Esophagus muscularis mucosa (tissue), 4 donors: ENCODE measurements at regions not wholly inside any gene's neighbourhood (a gene's known extent, or its start where the extent isn't known, plus 50 kb on each side); places are given as distances from the start of the nearest gene placed in this dataset.

ENCODE experiments used
- DNase-seq: peaks from one replicate; pipeline ENCODE4 v3.0.0-alpha.2; 2017; ENCODE audit errors: extremely low spot score
- H3K27ac ChIP-seq, 4 donors: fragments of 200-600 bp; sonication (generic); replicated peaks in 1 of 4; 1 replicate in 3 of 4; 2 replicates in 1 of 4; pipeline ENCODE4 v1.5.1; 2016 to 2019; ENCODE audit warnings: mild to moderate bottlenecking in 1 of 4
- H3K27me3 ChIP-seq, 4 donors: fragments of 200-600 bp; sonication (generic); one replicate each; pipeline versions ENCODE4 v1.5.1 to v1.6.0; 2016 to 2019
- H3K36me3 ChIP-seq, 4 donors: fragments of 200-600 bp; sonication (generic); one replicate each; pipeline ENCODE4 v1.5.1; 2016 to 2019
- H3K4me1 ChIP-seq, 4 donors: fragments of 200-600 bp; sonication (generic); one replicate each; pipeline ENCODE4 v1.5.1; 2016 to 2019
- H3K4me3 ChIP-seq, 4 donors: fragments of 200-600 bp; sonication (generic); 1 replicate in 2 of 4; 2 replicates in 2 of 4; pipeline ENCODE4 v1.5.1; 2016 to 2019; ENCODE audit warnings: mild to moderate bottlenecking in 4 of 4, moderate library complexity in 1 of 4
- H3K9me3 ChIP-seq, 4 donors: fragments of 200-600 bp; sonication (generic); 1 replicate in 3 of 4; 2 replicates in 1 of 4; pipeline ENCODE4 v1.5.1; 2016 to 2019
- EP300 ChIP-seq: sonication (generic); formaldehyde crosslinking; IDR thresholded peaks from one replicate; pipeline ENCODE4 v1.6.1; 2017; ENCODE audit warnings: antibody characterized with exemption
- POLR2A ChIP-seq: fragments of 450-650 bp; IDR thresholded peaks from one replicate; pipeline ENCODE4 v1.6.1; 2017; ENCODE audit warnings: antibody characterized with exemption, moderate library complexity, mild to moderate bottlenecking, low read depth
- POLR2AphosphoS5 ChIP-seq, 2 donors: sonication (generic); formaldehyde crosslinking; IDR thresholded peaks; one replicate each; pipeline ENCODE4 v1.6.1; 2017; ENCODE audit warnings: antibody characterized with exemption in 2 of 2
- WGBS: methylation state at CpG from one replicate; pipeline ENCODE4 v1.1.5; 2018; 5-methylcytosine and 5-hydroxymethylcytosine counted together
- intact Hi-C: fragments of 100-400 bp; cut with DNase I; formaldehyde crosslinking; loops from one replicate; pipeline ENCODE4 v1.15.1; 2023
- TF ChIP-seq, protein P1 (sequence below), 3 experiments: fragments of 200-600 bp in 2 of 3; fragments of 450-650 bp in 1 of 3; sonication (generic) in 2 of 3; IDR thresholded peaks; one replicate each; pipeline ENCODE4 v1.5.1; 2017 to 2019; ENCODE audit warnings: antibody characterized with exemption in 3 of 3, mild to moderate bottlenecking in 2 of 3, moderate library complexity in 1 of 3

DNA sequence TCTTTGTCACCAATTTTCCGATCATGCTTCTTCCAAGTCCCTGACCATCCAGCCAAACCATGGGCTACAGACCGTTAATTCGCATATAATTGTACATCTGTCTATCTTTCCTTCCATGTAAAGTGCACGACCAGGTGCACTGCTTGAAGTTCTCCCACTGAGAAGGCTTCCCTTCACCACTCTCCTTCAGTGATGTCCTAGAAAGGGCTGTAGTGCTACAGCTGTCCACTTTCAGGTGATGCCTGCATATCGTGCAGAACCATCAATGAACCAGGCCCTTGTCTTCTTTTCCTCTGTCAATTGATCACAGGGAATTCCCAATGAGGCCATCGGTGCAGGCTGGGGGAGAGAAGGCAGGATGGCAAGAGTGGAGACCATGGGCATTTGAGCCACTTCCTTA lies 148.9 kb downstream of the TMEM182 start:
- H3K9me3 ChIP-seq = no peaks in the 10 kb centered on the region
- intact Hi-C loops = no loop called here
- no peaks in the 10 kb centered on the region for H3K4me1 ChIP-seq
- H3K36me3 ChIP-seq = no peaks in the 10 kb centered on the region
- no peak overlapping the region for H3K4me3 ChIP-seq
- no peak overlapping the region for H3K27ac ChIP-seq
- peak; percentile 60 for DNase-seq
- 78% methylated on average over 6 of the region's 6 CpGs for WGBS
- H3K27me3 ChIP-seq = peaks cover 0 to 3% (median 0%) of the 10 kb centered on the region in 4 donors
- no peak for TF ChIP-seq POLR2AphosphoS5 (IDR thresholded peaks at IDR 0.05)
- TF ChIP-seq POLR2A = no peak
- TF ChIP-seq, protein P1, sequence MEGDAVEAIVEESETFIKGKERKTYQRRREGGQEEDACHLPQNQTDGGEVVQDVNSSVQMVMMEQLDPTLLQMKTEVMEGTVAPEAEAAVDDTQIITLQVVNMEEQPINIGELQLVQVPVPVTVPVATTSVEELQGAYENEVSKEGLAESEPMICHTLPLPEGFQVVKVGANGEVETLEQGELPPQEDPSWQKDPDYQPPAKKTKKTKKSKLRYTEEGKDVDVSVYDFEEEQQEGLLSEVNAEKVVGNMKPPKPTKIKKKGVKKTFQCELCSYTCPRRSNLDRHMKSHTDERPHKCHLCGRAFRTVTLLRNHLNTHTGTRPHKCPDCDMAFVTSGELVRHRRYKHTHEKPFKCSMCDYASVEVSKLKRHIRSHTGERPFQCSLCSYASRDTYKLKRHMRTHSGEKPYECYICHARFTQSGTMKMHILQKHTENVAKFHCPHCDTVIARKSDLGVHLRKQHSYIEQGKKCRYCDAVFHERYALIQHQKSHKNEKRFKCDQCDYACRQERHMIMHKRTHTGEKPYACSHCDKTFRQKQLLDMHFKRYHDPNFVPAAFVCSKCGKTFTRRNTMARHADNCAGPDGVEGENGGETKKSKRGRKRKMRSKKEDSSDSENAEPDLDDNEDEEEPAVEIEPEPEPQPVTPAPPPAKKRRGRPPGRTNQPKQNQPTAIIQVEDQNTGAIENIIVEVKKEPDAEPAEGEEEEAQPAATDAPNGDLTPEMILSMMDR (IDR thresholded peaks at IDR 0.05) = no peak
- no peak for TF ChIP-seq EP300

DNA sequence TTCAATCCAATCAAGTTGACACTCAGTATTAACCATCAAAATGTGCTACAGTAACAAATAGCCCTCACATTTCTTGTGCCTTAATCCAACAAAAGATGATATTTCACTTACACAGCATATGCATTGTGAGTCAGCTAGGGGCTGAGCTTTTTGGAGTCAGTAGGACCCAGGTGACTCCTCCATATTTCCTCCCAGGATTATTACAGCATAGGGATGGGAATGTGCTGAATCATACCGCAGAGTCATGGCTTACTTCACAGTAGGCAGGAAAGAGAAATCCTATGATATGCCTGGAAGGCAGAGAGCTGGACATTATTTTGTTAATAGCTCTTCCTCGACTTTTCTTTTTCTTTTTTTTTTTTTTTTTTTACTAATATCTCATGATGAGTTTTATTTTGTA lies 153.3 kb downstream of the TMEM182 start:
- 75% methylated on average over 2 of the region's 2 CpGs for WGBS
- no peak overlapping the region for H3K27ac ChIP-seq
- TF ChIP-seq POLR2AphosphoS5 (IDR thresholded peaks at IDR 0.05) (no peak), POLR2A (no peak), EP300 (no peak)
- TF ChIP-seq, protein P1 (IDR thresholded peaks at IDR 0.05) = no peak
- H3K4me3 ChIP-seq = no peak overlapping the region
- DNase-seq = no peak
- peaks cover 0 to 8% (median 1%) of the 10 kb centered on the region in 4 donors for H3K9me3 ChIP-seq
- no peaks in the 10 kb centered on the region for H3K4me1 ChIP-seq
- H3K27me3 ChIP-seq = no peaks in the 10 kb centered on the region
- intact Hi-C loops = no loop called here
- no peaks in the 10 kb centered on the region for H3K36me3 ChIP-seq

DNA sequence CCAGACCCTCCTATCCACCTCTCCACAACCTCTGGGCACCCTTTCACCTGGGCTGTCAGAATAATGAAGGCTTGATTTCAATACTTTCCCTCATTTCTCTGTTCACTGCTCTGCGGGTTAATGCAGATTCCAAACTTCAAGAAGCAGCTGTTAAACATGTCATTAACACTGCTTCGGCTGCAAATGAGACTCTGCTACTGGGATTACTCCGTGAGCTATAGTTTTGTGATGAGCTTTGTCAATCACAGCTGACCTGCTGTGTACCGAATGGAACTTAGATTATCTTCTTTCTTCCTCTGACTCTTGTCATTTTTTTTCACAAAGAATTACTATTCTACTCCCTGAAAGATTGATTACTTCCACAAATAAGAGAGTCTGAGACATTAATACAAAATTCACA lies 160.5 kb downstream of the TMEM182 start:
- Histone ChIP-seq H3K27me3 (no peaks in the 10 kb centered on the region), H3K27ac (no peak overlapping the region), H3K9me3 (peaks cover 0 to under 1% (median 0%) of the 10 kb centered on the region in 4 donors), H3K4me3 (no peak overlapping the region), H3K4me1 (no peaks in the 10 kb centered on the region), H3K36me3 (no peaks in the 10 kb centered on the region)
- no peak for TF ChIP-seq POLR2A
- WGBS = 33% methylated on average over 4 of the region's 4 CpGs
- peak; percentile 62 for DNase-seq
- intact Hi-C loops = no loop called here

DNA sequence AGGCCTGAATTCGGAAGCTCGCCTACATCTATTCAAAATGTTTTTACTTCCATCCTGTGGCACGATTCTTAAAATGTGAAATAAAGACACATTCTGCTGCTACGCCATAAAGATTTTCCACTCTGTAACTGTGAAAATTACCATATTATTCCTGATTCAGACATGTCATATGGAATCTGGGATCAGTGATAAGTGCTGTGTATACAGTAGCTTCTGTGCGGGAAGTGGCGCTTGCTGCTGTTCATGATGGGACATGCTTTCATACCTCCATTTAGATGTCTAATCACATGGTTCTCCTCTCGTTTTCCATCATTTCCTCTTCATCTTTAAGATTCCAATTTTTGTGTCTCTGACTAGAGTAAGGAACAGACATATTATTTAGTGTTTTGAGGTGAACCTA lies 163.2 kb downstream of the TMEM182 start:
- Histone ChIP-seq H3K36me3 (no peaks in the 10 kb centered on the region), H3K27me3 (no peaks in the 10 kb centered on the region), H3K27ac (no peak overlapping the region), H3K4me1 (no peaks in the 10 kb centered on the region), H3K4me3 (no peak overlapping the region), H3K9me3 (no peaks in the 10 kb centered on the region)
- DNase-seq = no peak
- TF ChIP-seq, protein P1 (IDR thresholded peaks at IDR 0.05) = no peak
- TF ChIP-seq POLR2AphosphoS5 (IDR thresholded peaks at IDR 0.05) = no peak
- no peak for TF ChIP-seq POLR2A
- no peak for TF ChIP-seq EP300
- intact Hi-C loops = no loop called here
- WGBS = 89% methylated on average over 7 of the region's 7 CpGs

DNA sequence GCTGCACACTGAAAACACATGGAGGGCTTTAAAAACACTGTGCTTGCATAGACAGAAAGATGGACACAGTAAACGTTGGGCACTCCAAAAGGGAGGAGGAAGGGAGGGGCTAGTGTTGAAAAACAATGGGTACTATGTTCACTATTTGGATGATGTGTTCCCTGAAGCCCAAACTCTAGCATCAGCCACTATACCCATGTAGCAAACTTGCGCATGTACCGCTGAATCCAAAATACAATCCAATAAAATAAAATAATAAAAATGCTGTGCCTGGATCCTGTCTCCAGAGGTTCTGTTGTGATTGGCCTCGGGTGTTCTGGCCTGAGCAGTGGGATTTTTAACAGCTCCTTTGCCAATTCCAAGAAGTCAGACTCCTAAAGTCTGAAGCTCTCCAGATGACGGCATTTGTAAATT lies 166.0 kb downstream of the TMEM182 start:
- DNase-seq = peak; percentile 62
- 72% methylated on average over 5 of the region's 5 CpGs for WGBS
- Histone ChIP-seq H3K27me3 (no peaks in the 10 kb centered on the region), H3K4me1 (no peaks in the 10 kb centered on the region), H3K27ac (no peak overlapping the region), H3K9me3 (no peaks in the 10 kb centered on the region), H3K4me3 (no peak overlapping the region), H3K36me3 (no peaks in the 10 kb centered on the region)
- intact Hi-C loops = no loop called here
- TF ChIP-seq, protein P1 (IDR thresholded peaks at IDR 0.05) = no peak
- TF ChIP-seq POLR2A (no peak), POLR2AphosphoS5 (IDR thresholded peaks at IDR 0.05) (no peak), EP300 (no peak)
